ENCODE measurements at regions not wholly inside any gene's neighbourhood (a gene's known extent, or its start where the extent isn't known, plus 50 kb on each side); places are given as distances from the start of the nearest gene placed in this dataset.
"Not testable (repeated sequence)": the region's sequence is repeated elsewhere in the genome, so short reads cannot be mapped to it uniquely, and the experiment has no call there.

DNA sequence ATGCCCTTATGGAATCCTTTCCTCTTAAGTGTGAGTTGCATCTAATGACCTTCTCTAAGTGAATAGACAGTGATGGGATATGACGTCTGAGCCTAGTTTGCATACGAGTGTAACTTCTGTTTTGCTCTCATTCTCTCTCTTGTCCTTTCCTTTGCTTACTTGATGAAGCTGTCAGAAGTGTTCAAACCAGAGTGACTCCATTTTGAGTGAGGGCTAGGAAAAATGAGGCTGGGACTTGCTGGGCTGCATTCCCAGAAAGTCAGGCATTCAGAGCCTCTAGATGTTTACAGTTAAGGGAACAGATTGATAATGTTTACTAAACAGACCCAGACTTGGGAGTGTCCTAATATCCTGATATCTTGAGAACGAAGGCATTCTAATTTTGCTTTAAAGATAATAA is 311.2 kb upstream of the SOX4 start:
- in situ Hi-C loops (cut with MboI); H3K4me3 ChIP-seq: not testable (repeated sequence)

DNA sequence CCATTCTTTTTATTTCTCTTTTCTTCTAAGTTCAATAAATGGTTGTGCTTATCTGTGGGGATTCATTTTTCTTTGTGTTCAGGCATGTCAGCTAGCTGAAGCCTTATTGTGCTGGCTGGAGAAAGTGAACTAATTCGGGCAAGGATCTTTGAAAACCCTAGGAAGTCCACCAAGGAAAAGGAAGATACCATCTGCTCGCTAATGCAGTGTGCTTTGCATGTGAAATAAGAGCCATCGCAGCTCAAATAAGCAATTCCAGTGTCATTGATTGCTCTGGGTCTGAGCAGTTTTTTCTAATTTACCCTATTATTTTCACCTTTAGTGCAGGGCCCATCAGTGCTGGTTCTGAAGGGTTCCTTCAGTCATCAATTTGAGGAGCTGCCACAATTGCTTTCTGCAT is 309.4 kb upstream of the SOX4 start:
- Histone ChIP-seq H4K20me1 (ENCODE audit: insufficient read depth) (no peaks in the 10 kb centered on the region), H3K27ac (no peak overlapping the region), H3F3A (ENCODE audit: insufficient read depth) (no peaks in the 10 kb centered on the region), H3K4me1 (ENCODE audit: insufficient read depth) (no peaks in the 10 kb centered on the region), H3K9ac (no peak overlapping the region), H3K4me2 (ENCODE audit: unreplicated experiment) (no peak overlapping the region), H3K79me2 (ENCODE audit: insufficient read depth) (no peaks in the 10 kb centered on the region), H3K4me3 (no peak overlapping the region), H3K9me2 (ENCODE audit: insufficient read depth) (no peaks in the 10 kb centered on the region), H3K27me3 (replicated peaks; ENCODE audit: insufficient read depth) (no peaks in the 10 kb centered on the region), H3K36me3 (ENCODE audit: low read depth) (no peaks in the 10 kb centered on the region), H2AFZ (no peak overlapping the region), H3K9me3 (ENCODE audit: low read depth) (no peaks in the 10 kb centered on the region)
- WGBS, 2 experiments (ENCODE audit: low coverage in 1 of 2, low lambda C conversion rate in 2 of 2, missing lambda C conversion rate in 2 of 2), result 62 to 66% methylated on average over 3 of the region's 3 CpGs
- TF ChIP-seq EZH2 (IDR thresholded peaks at IDR 0.05; ENCODE audit: insufficient read depth, poor library complexity, severe bottlenecking) (no peak), EZH2phosphoT487 (IDR thresholded peaks at IDR 0.05; ENCODE audit: insufficient read depth, low read depth) (no peak)
- in situ Hi-C loops (cut with MboI), result no loop called here
- no peak for DNase-seq

More for the DNA sequence above, 311.2 kb upstream of the SOX4 start:
- H3K4me2 ChIP-seq (ENCODE audit: unreplicated experiment); H3K27ac ChIP-seq; H4K20me1 ChIP-seq (ENCODE audit: insufficient read depth); H3K79me2 ChIP-seq (ENCODE audit: insufficient read depth); H3K9me3 ChIP-seq (ENCODE audit: low read depth); H3K9me2 ChIP-seq (ENCODE audit: insufficient read depth); H2AFZ ChIP-seq; H3K4me1 ChIP-seq (ENCODE audit: insufficient read depth); H3K36me3 ChIP-seq (ENCODE audit: low read depth); DNase-seq; H3F3A ChIP-seq (ENCODE audit: insufficient read depth); H3K27me3 ChIP-seq (replicated peaks; ENCODE audit: insufficient read depth); H3K9ac ChIP-seq: not testable (repeated sequence)
- 79% methylated on average over 3 of the region's 3 CpGs for WGBS, 2 experiments (ENCODE audit: low coverage in 1 of 2, low lambda C conversion rate in 2 of 2, missing lambda C conversion rate in 2 of 2)

DNA sequence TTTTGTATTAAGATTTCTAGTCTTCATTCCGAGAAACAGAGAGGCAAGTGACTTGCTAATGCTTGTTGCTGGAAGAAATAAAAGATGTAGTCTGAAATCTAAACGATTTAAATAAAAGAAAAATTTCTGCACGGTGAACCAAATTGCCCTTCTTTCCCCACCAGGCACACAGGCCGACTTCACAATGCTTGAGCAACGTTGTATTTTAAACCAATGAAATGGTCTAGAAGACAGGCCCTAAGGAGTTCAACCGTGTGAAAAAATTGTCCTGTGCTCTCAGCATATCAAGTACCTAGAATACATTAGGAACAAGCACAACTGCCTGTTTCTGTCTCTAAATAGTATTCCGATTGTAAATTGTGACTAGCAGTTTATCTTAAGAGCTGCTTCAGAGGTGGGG is 308.8 kb upstream of the SOX4 start:
- Histone ChIP-seq H3K4me3 (no peak overlapping the region), H3K4me1 (ENCODE audit: insufficient read depth) (no peaks in the 10 kb centered on the region), H4K20me1 (ENCODE audit: insufficient read depth) (no peaks in the 10 kb centered on the region), H2AFZ (no peak overlapping the region), H3K36me3 (ENCODE audit: low read depth) (no peaks in the 10 kb centered on the region), H3K79me2 (ENCODE audit: insufficient read depth) (no peaks in the 10 kb centered on the region), H3K27ac (no peak overlapping the region), H3K9me3 (ENCODE audit: low read depth) (no peaks in the 10 kb centered on the region), H3F3A (ENCODE audit: insufficient read depth) (no peaks in the 10 kb centered on the region), H3K9ac (no peak overlapping the region), H3K4me2 (ENCODE audit: unreplicated experiment) (no peak overlapping the region), H3K27me3 (replicated peaks; ENCODE audit: insufficient read depth) (no peaks in the 10 kb centered on the region), H3K9me2 (ENCODE audit: insufficient read depth) (no peaks in the 10 kb centered on the region)
- TF ChIP-seq EZH2 (IDR thresholded peaks at IDR 0.05; ENCODE audit: insufficient read depth, poor library complexity, severe bottlenecking) (no peak), EZH2phosphoT487 (IDR thresholded peaks at IDR 0.05; ENCODE audit: insufficient read depth, low read depth) (no peak)
- in situ Hi-C loops (cut with MboI), result no loop called here
- 69 to 71% methylated on average over 7 of the region's 7 CpGs for WGBS, 2 experiments (ENCODE audit: low coverage in 1 of 2, low lambda C conversion rate in 2 of 2, missing lambda C conversion rate in 2 of 2)
- no peak for DNase-seq

DNA sequence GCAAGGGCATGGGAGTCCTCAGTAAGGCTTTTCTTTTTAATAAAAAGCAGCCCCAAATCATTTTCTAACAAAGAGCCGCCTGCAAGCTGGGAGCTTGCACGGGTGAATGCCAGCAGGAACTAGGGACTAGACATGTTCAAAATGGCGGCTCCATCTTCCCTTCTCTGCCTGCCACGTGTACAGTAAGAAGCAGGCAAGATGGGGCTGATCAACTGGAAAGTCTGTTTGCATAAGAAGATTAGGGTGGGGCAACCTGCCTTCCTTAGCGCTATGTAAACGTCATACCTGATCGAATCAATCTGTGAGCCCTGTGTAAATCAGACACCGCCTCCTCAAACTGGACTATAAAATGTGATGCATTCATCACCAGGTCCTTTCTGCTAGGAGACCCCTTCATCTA is 299.4 kb upstream of the SOX4 start:
- DNase-seq, result no peak
- in situ Hi-C loops (cut with MboI), result no loop called here
- TF ChIP-seq EZH2phosphoT487 (IDR thresholded peaks at IDR 0.05; ENCODE audit: insufficient read depth, low read depth), result no peak
- TF ChIP-seq EZH2 (IDR thresholded peaks at IDR 0.05; ENCODE audit: insufficient read depth, poor library complexity, severe bottlenecking), result no peak
- H3K4me3 ChIP-seq, result no peak overlapping the region
- no peaks in the 10 kb centered on the region for H3F3A ChIP-seq (ENCODE audit: insufficient read depth)
- H3K9me2 ChIP-seq (ENCODE audit: insufficient read depth), result no peaks in the 10 kb centered on the region
- 77 to 80% methylated on average over 8 of the region's 8 CpGs for WGBS, 2 experiments (ENCODE audit: low coverage in 1 of 2, low lambda C conversion rate in 2 of 2, missing lambda C conversion rate in 2 of 2)
- no peak overlapping the region for H2AFZ ChIP-seq
- no peaks in the 10 kb centered on the region for H3K9me3 ChIP-seq (ENCODE audit: low read depth)
- no peaks in the 10 kb centered on the region for H4K20me1 ChIP-seq (ENCODE audit: insufficient read depth)
- H3K9ac ChIP-seq, result no peak overlapping the region
- H3K36me3 ChIP-seq (ENCODE audit: low read depth), result no peaks in the 10 kb centered on the region
- H3K4me2 ChIP-seq (ENCODE audit: unreplicated experiment), result no peak overlapping the region
- no peaks in the 10 kb centered on the region for H3K79me2 ChIP-seq (ENCODE audit: insufficient read depth)
- H3K27ac ChIP-seq, result no peak overlapping the region
- H3K27me3 ChIP-seq (replicated peaks; ENCODE audit: insufficient read depth), result no peaks in the 10 kb centered on the region
- H3K4me1 ChIP-seq (ENCODE audit: insufficient read depth), result no peaks in the 10 kb centered on the region

GRCh38 chr6:21295506-21296240 is 297.9 kb upstream of the SOX4 start:
- H3F3A ChIP-seq (ENCODE audit: insufficient read depth), result no peaks in the 10 kb centered on the region
- H3K27ac ChIP-seq, result no peak overlapping the region
- DNase-seq, result no peak

More at GRCh38 chr6:21295506-21296240, 297.9 kb upstream of the SOX4 start:
- H3K79me2 ChIP-seq (ENCODE audit: insufficient read depth), result no peaks in the 10 kb centered on the region
- no peaks in the 10 kb centered on the region for H3K9me3 ChIP-seq (ENCODE audit: low read depth)
- H3K36me3 ChIP-seq (ENCODE audit: low read depth), result no peaks in the 10 kb centered on the region
- no peak overlapping the region for H2AFZ ChIP-seq
- no peaks in the 10 kb centered on the region for H3K4me1 ChIP-seq (ENCODE audit: insufficient read depth)
- no peak overlapping the region for H3K9ac ChIP-seq
- H3K4me3 ChIP-seq, result no peak overlapping the region
- no peaks in the 10 kb centered on the region for H3K27me3 ChIP-seq (replicated peaks; ENCODE audit: insufficient read depth)
- 24 to 28% methylated on average over 6 of the region's 6 CpGs for WGBS, 2 experiments (ENCODE audit: low coverage in 1 of 2, low lambda C conversion rate in 2 of 2, missing lambda C conversion rate in 2 of 2)
- H3K4me2 ChIP-seq (ENCODE audit: unreplicated experiment), result no peak overlapping the region
- H3K9me2 ChIP-seq (ENCODE audit: insufficient read depth), result no peaks in the 10 kb centered on the region
- in situ Hi-C loops (cut with MboI), result no loop called here
- H4K20me1 ChIP-seq (ENCODE audit: insufficient read depth), result no peaks in the 10 kb centered on the region
- no peak for TF ChIP-seq EZH2 (IDR thresholded peaks at IDR 0.05; ENCODE audit: insufficient read depth, poor library complexity, severe bottlenecking)
- TF ChIP-seq EZH2phosphoT487 (IDR thresholded peaks at IDR 0.05; ENCODE audit: insufficient read depth, low read depth), result no peak

All from GM23248 (cell line).